CD4-positive, alpha-beta T cell (primary cell): ENCODE measurements at regions not wholly inside any gene's neighbourhood (a gene's known extent, or its start where the extent isn't known, plus 50 kb on each side); places are given as distances from the start of the nearest gene placed in this dataset.
"Not testable (repeated sequence)": the region's sequence is repeated elsewhere in the genome, so short reads cannot be mapped to it uniquely, and the experiment has no call there.

ENCODE experiments used
- ATAC-seq: fragments of 200-7000 bp; cut with Tn5 transposase; one replicate; pipeline ENCODE4 v1.10.0; 2022; ENCODE audit warnings: mild to moderate bottlenecking; ENCODE audit not compliant: poor library complexity
- CTCF ChIA-PET: fragments of 350-600 bp; sonication (Branson Sonifier 250); formaldehyde crosslinking; loops from one replicate; lab custom pipeline; 2021; ENCODE audit warnings: antibody characterized with exemption, inconsistent platforms; lab: Charles Lee
- POLR2A ChIA-PET: fragments of 350-600 bp; sonication (Branson Sonifier 250); formaldehyde crosslinking; loops from one replicate; lab custom pipeline; 2021; ENCODE audit warnings: antibody characterized with exemption, inconsistent platforms; lab: Charles Lee
- DNase-seq, 14 experiments: peaks; one replicate each; pipeline ENCODE4 v3.0.0-alpha.2; 2013 to 2020; ENCODE audit warnings: mixed read lengths in 2 of 14
- H3K27ac ChIP-seq, 2 donors: one replicate each; pipeline versions ENCODE4 v1.5.1 to v1.7.0; 2013; ENCODE audit warnings: low read length in 2 of 2, low read depth in 1 of 2, mild to moderate bottlenecking in 1 of 2
- H3K27me3 ChIP-seq, 2 experiments: 1 replicate in 1 of 2; 2 replicates in 1 of 2; pipeline versions ENCODE4 v1.6.1 to v1.7.0; 2013; ENCODE audit warnings: low read length in 2 of 2, control low read depth in 1 of 2, mild to moderate bottlenecking in 1 of 2, moderate library complexity in 1 of 2; ENCODE audit not compliant: insufficient read depth in 2 of 2, control insufficient read depth in 1 of 2
- H3K36me3 ChIP-seq: one replicate; pipeline ENCODE4 v1.6.1; 2013; ENCODE audit warnings: low read length, control low read depth; ENCODE audit not compliant: insufficient read depth
- H3K4me1 ChIP-seq: one replicate; pipeline ENCODE4 v1.6.1; 2013; ENCODE audit warnings: low read length, control low read depth; ENCODE audit not compliant: insufficient read depth
- H3K4me3 ChIP-seq: one replicate; pipeline ENCODE4 v1.5.1; 2013; ENCODE audit warnings: mild to moderate bottlenecking, low read length, moderate library complexity
- H3K9me3 ChIP-seq, 2 experiments: 1 replicate in 1 of 2; 2 replicates in 1 of 2; pipeline versions ENCODE4 v1.6.1 to v1.7.0; 2013; ENCODE audit warnings: low read length in 2 of 2, mild to moderate bottlenecking in 2 of 2, control low read depth in 1 of 2, moderate library complexity in 1 of 2; ENCODE audit not compliant: control insufficient read depth in 1 of 2, insufficient read depth in 1 of 2
- H3K27ac Mint-ChIP-seq: one replicate; pipeline ENCODE4 v1.8.0; 2020; ENCODE audit warnings: mixed read lengths
- H3K27me3 Mint-ChIP-seq: one replicate; pipeline ENCODE4 v1.8.0; 2021; ENCODE audit warnings: mixed read lengths
- H3K36me3 Mint-ChIP-seq: one replicate; pipeline ENCODE4 v1.8.0; 2021; ENCODE audit warnings: low read depth, mixed read lengths
- H3K4me1 Mint-ChIP-seq: one replicate; pipeline ENCODE4 v1.8.0; 2021; ENCODE audit warnings: low read depth, mixed read lengths
- H3K4me3 Mint-ChIP-seq: one replicate; pipeline ENCODE4 v1.8.0; 2020; ENCODE audit warnings: mild to moderate bottlenecking, mixed read lengths
- H3K9me3 Mint-ChIP-seq: one replicate; pipeline ENCODE4 v1.8.0; 2020; ENCODE audit warnings: mixed read lengths
- CTCF ChIP-seq: fragments of 200-600 bp; IDR thresholded peaks from one replicate; pipeline ENCODE4 v1.8.0; 2022; ENCODE audit warnings: antibody characterized with exemption, mild to moderate bottlenecking
- intact Hi-C, 2 experiments: fragments of 100-400 bp; cut with DNase I in 1 of 2; cut with micrococcal nuclease in 1 of 2; formaldehyde crosslinking; loops; one replicate each; pipeline versions ENCODE4 v1.15.1 to v1.9.0; 2023 to 2025; cut with DNase I, micrococcal nuclease

- intact Hi-C loops, result loop anchor here in 1 of 2 experiments (10.0 kb wide), 1 partner anchor 353 kb away; the partner anchor contains the start of gene ITM2B
- no peaks in the 10 kb centered on the region for H3K36me3 ChIP-seq
- no peaks in the 10 kb centered on the region for H3K36me3 Mint-ChIP-seq
- no peak overlapping the region for H3K4me3 Mint-ChIP-seq
- DNase-seq (no peak), ATAC-seq (no peak)
- H3K27ac Mint-ChIP-seq, result no peak overlapping the region
- no peaks in the 10 kb centered on the region for H3K27me3 Mint-ChIP-seq
- H3K4me3 ChIP-seq, result no peak overlapping the region
- H3K27me3 ChIP-seq, result peaks cover 0 to 3% of the 10 kb centered on the region in 2 experiments
- no peak overlapping the region for H3K27ac ChIP-seq
- CTCF ChIA-PET, result interaction anchor here (1.3 kb wide), 1 partner anchor 181 kb away, joined by 3 read pairs; no protein-coding TSS in a partner anchor
- H3K9me3 Mint-ChIP-seq, result no peaks in the 10 kb centered on the region
- H3K9me3 ChIP-seq, result no peaks in the 10 kb centered on the region
- POLR2A ChIA-PET, result no interaction called here
- peaks cover 17% of the 10 kb centered on the region for H3K4me1 ChIP-seq
- TF ChIP-seq CTCF, result no peak
- peaks cover 13% of the 10 kb centered on the region for H3K4me1 Mint-ChIP-seq
These were observed 55.2 kb upstream of the RCBTB2 start for GRCh38 chr13:48588120-48588519.

GRCh38 chr13:48590141-48590901 is 57.4 kb upstream of the RCBTB2 start:
- Histone ChIP-seq H3K4me1 (peaks cover 14% of the 10 kb centered on the region), H3K36me3 (no peaks in the 10 kb centered on the region), H3K9me3 (no peaks in the 10 kb centered on the region), H3K4me3 (no peak overlapping the region), H3K27ac (no peak overlapping the region), H3K27me3 (no peaks in the 10 kb centered on the region)
- no peak for TF ChIP-seq CTCF
- no peak overlapping the region for H3K27ac Mint-ChIP-seq
- no peak for DNase-seq
- no peak for ATAC-seq
- CTCF ChIA-PET, result no interaction called here
- no peaks in the 10 kb centered on the region for H3K9me3 Mint-ChIP-seq
- H3K4me1 Mint-ChIP-seq, result peaks cover 13% of the 10 kb centered on the region
- POLR2A ChIA-PET, result interaction anchor here (1.4 kb wide), 1 partner anchor 10 kb away, joined by 3 read pairs; no protein-coding TSS in a partner anchor
- H3K27me3 Mint-ChIP-seq, result no peaks in the 10 kb centered on the region
- intact Hi-C loops, result no loop called here
- H3K36me3 Mint-ChIP-seq, result no peaks in the 10 kb centered on the region
- no peak overlapping the region for H3K4me3 Mint-ChIP-seq

- not testable (repeated sequence) for H3K27ac ChIP-seq, H3K27ac Mint-ChIP-seq
These were observed 58.4 kb upstream of the RCBTB2 start for GRCh38 chr13:48591124-48591872.

More at GRCh38 chr13:48591124-48591872, 58.4 kb upstream of the RCBTB2 start:
- H3K9me3 ChIP-seq, H3K27me3 ChIP-seq, DNase-seq, H3K4me3 ChIP-seq, H3K4me1 Mint-ChIP-seq, POLR2A ChIA-PET, H3K4me3 Mint-ChIP-seq, H3K36me3 Mint-ChIP-seq, H3K27me3 Mint-ChIP-seq, intact Hi-C loops, H3K36me3 ChIP-seq, ATAC-seq, H3K9me3 Mint-ChIP-seq: not testable (repeated sequence)
- peaks cover 12% of the 10 kb centered on the region for H3K4me1 ChIP-seq
- CTCF ChIA-PET, result interaction anchor here (1.6 kb wide), 1 partner anchor 178 kb away, joined by 8 read pairs; no protein-coding TSS in a partner anchor
